ENCODE measurements at regions not wholly inside any gene's neighbourhood (a gene's known extent, or its start where the extent isn't known, plus 50 kb on each side); places are given as distances from the start of the nearest gene placed in this dataset.
"Not testable (repeated sequence)": the region's sequence is repeated elsewhere in the genome, so short reads cannot be mapped to it uniquely, and the experiment has no call there.

GRCh38 chr1:83490988-83491387 lies 507.9 kb downstream of the TTLL7 start:
- Mint-ChIP-seq H3K36me3 (ENCODE audit: low read depth) (no peaks in the 10 kb centered on the region), H3K4me3 (no peak overlapping the region), H3K27me3 (ENCODE audit: low read depth) (no peaks in the 10 kb centered on the region), H3K9me3 (no peaks in the 10 kb centered on the region), H3K4me1 (no peaks in the 10 kb centered on the region), H3K27ac (ENCODE audit: unreplicated experiment) (no peak overlapping the region)
- no peak for DNase-seq (ENCODE audit: low read depth, low spot score)
- no peak for TF ChIP-seq CTCF (conservative IDR thresholded peaks at IDR 0.05)

- not testable (repeated sequence) for H3K27me3 Mint-ChIP-seq (ENCODE audit: low read depth); H3K9me3 Mint-ChIP-seq; H3K4me1 Mint-ChIP-seq; H3K36me3 Mint-ChIP-seq (ENCODE audit: low read depth); DNase-seq (ENCODE audit: low read depth, low spot score); H3K4me3 Mint-ChIP-seq; H3K27ac Mint-ChIP-seq (ENCODE audit: unreplicated experiment)
These were observed 510.8 kb downstream of the TTLL7 start for GRCh38 chr1:83488105-83488504.

- H3K9me3 Mint-ChIP-seq; H3K27ac Mint-ChIP-seq (ENCODE audit: unreplicated experiment); H3K36me3 Mint-ChIP-seq (ENCODE audit: low read depth); H3K27me3 Mint-ChIP-seq (ENCODE audit: low read depth); DNase-seq (ENCODE audit: low read depth, low spot score); H3K4me1 Mint-ChIP-seq; H3K4me3 Mint-ChIP-seq: not testable (repeated sequence)
These were observed 511.5 kb downstream of the TTLL7 start for GRCh38 chr1:83487460-83487859.

- not testable (repeated sequence) for H3K36me3 Mint-ChIP-seq (ENCODE audit: low read depth); H3K9me3 Mint-ChIP-seq; DNase-seq (ENCODE audit: low read depth, low spot score); H3K27me3 Mint-ChIP-seq (ENCODE audit: low read depth); H3K27ac Mint-ChIP-seq (ENCODE audit: unreplicated experiment); H3K4me3 Mint-ChIP-seq; H3K4me1 Mint-ChIP-seq
These were observed 513.5 kb downstream of the TTLL7 start for GRCh38 chr1:83485314-83486019.

GRCh38 chr1:83481284-83481683 lies 517.6 kb downstream of the TTLL7 start:
- not testable (repeated sequence) for H3K36me3 Mint-ChIP-seq (ENCODE audit: low read depth); H3K4me1 Mint-ChIP-seq; H3K4me3 Mint-ChIP-seq; H3K27me3 Mint-ChIP-seq (ENCODE audit: low read depth); H3K9me3 Mint-ChIP-seq; H3K27ac Mint-ChIP-seq (ENCODE audit: unreplicated experiment); DNase-seq (ENCODE audit: low read depth, low spot score)

GRCh38 chr1:83479591-83480239 lies 519.2 kb downstream of the TTLL7 start:
- H3K36me3 Mint-ChIP-seq (ENCODE audit: low read depth); H3K27me3 Mint-ChIP-seq (ENCODE audit: low read depth); DNase-seq (ENCODE audit: low read depth, low spot score); H3K4me3 Mint-ChIP-seq; H3K27ac Mint-ChIP-seq (ENCODE audit: unreplicated experiment); H3K4me1 Mint-ChIP-seq; H3K9me3 Mint-ChIP-seq: not testable (repeated sequence)

- not testable (repeated sequence) for H3K27me3 Mint-ChIP-seq (ENCODE audit: low read depth); H3K36me3 Mint-ChIP-seq (ENCODE audit: low read depth); H3K4me3 Mint-ChIP-seq; H3K4me1 Mint-ChIP-seq; H3K9me3 Mint-ChIP-seq; H3K27ac Mint-ChIP-seq (ENCODE audit: unreplicated experiment); DNase-seq (ENCODE audit: low read depth, low spot score)
These were observed 520.8 kb downstream of the TTLL7 start for GRCh38 chr1:83478127-83478526.

GRCh38 chr1:83476518-83476917 lies 522.4 kb downstream of the TTLL7 start:
- not testable (repeated sequence) for H3K4me3 Mint-ChIP-seq; DNase-seq (ENCODE audit: low read depth, low spot score); H3K36me3 Mint-ChIP-seq (ENCODE audit: low read depth); H3K27me3 Mint-ChIP-seq (ENCODE audit: low read depth); H3K9me3 Mint-ChIP-seq; H3K27ac Mint-ChIP-seq (ENCODE audit: unreplicated experiment); H3K4me1 Mint-ChIP-seq

- not testable (repeated sequence) for DNase-seq (ENCODE audit: low read depth, low spot score); H3K4me1 Mint-ChIP-seq; H3K9me3 Mint-ChIP-seq; H3K4me3 Mint-ChIP-seq; H3K27me3 Mint-ChIP-seq (ENCODE audit: low read depth); H3K27ac Mint-ChIP-seq (ENCODE audit: unreplicated experiment); H3K36me3 Mint-ChIP-seq (ENCODE audit: low read depth)
These were observed 524.0 kb downstream of the TTLL7 start for GRCh38 chr1:83474946-83475345.

GRCh38 chr1:83473986-83474385 lies 524.9 kb downstream of the TTLL7 start:
- not testable (repeated sequence) for DNase-seq (ENCODE audit: low read depth, low spot score); H3K27me3 Mint-ChIP-seq (ENCODE audit: low read depth); H3K9me3 Mint-ChIP-seq; H3K4me3 Mint-ChIP-seq; H3K4me1 Mint-ChIP-seq; H3K36me3 Mint-ChIP-seq (ENCODE audit: low read depth); H3K27ac Mint-ChIP-seq (ENCODE audit: unreplicated experiment)

- H3K27me3 Mint-ChIP-seq (ENCODE audit: low read depth); H3K36me3 Mint-ChIP-seq (ENCODE audit: low read depth); DNase-seq (ENCODE audit: low read depth, low spot score); H3K9me3 Mint-ChIP-seq; H3K27ac Mint-ChIP-seq (ENCODE audit: unreplicated experiment); H3K4me3 Mint-ChIP-seq; H3K4me1 Mint-ChIP-seq: not testable (repeated sequence)
These were observed 526.9 kb downstream of the TTLL7 start for GRCh38 chr1:83472066-83472465.

- H3K4me3 Mint-ChIP-seq; H3K27ac Mint-ChIP-seq (ENCODE audit: unreplicated experiment); H3K4me1 Mint-ChIP-seq; H3K9me3 Mint-ChIP-seq; H3K36me3 Mint-ChIP-seq (ENCODE audit: low read depth); H3K27me3 Mint-ChIP-seq (ENCODE audit: low read depth); DNase-seq (ENCODE audit: low read depth, low spot score): not testable (repeated sequence)
These were observed 527.7 kb downstream of the TTLL7 start for GRCh38 chr1:83471272-83471671.

GRCh38 chr1:83468336-83468735 lies 530.6 kb downstream of the TTLL7 start:
- not testable (repeated sequence) for H3K4me3 Mint-ChIP-seq; H3K27me3 Mint-ChIP-seq (ENCODE audit: low read depth); H3K36me3 Mint-ChIP-seq (ENCODE audit: low read depth); H3K9me3 Mint-ChIP-seq; DNase-seq (ENCODE audit: low read depth, low spot score); H3K27ac Mint-ChIP-seq (ENCODE audit: unreplicated experiment); H3K4me1 Mint-ChIP-seq
